NOMO-1 treated with dmso at 0.1 percent for 144 hours (cell line): ENCODE measurements at regions not wholly inside any gene's neighbourhood (a gene's known extent, or its start where the extent isn't known, plus 50 kb on each side); places are given as distances from the start of the nearest gene placed in this dataset.
"Not testable (repeated sequence)": the region's sequence is repeated elsewhere in the genome, so short reads cannot be mapped to it uniquely, and the experiment has no call there.

Experiments used
- DNase-seq: peaks from one replicate; lab custom pipeline; 2025; ENCODE audit not compliant: unreplicated experiment; lab: John Stamatoyannopoulos, UW

- no peak for DNase-seq
These were observed 92.3 kb upstream of the ZNF438 start for GRCh38 chr10:31123946-31124345.

GRCh38 chr10:31124852-31125251, 93.2 kb upstream of the ZNF438 start:
- DNase-seq, result no peak

GRCh38 chr10:31125789-31126188, 94.1 kb upstream of the ZNF438 start:
- DNase-seq, result no peak

GRCh38 chr10:31126593-31126992, 94.9 kb upstream of the ZNF438 start:
- DNase-seq, result no peak

- DNase-seq, result no peak
These were observed 96.9 kb upstream of the ZNF438 start for GRCh38 chr10:31128536-31128935.

GRCh38 chr10:31129271-31129670, 97.6 kb upstream of the ZNF438 start:
- DNase-seq, result no peak

- no peak for DNase-seq
These were observed 98.3 kb upstream of the ZNF438 start for GRCh38 chr10:31129880-31130405.

- DNase-seq, result no peak
These were observed 98.7 kb upstream of the ZNF438 start for GRCh38 chr10:31130406-31130805.

- DNase-seq, result no peak
These were observed 99.6 kb upstream of the ZNF438 start for GRCh38 chr10:31131251-31131650.

GRCh38 chr10:31132681-31133244, 101.1 kb upstream of the ZNF438 start:
- DNase-seq, result no peak

- DNase-seq, result no peak
These were observed 101.7 kb upstream of the ZNF438 start for GRCh38 chr10:31133251-31133791.

GRCh38 chr10:31133792-31134310, 102.2 kb upstream of the ZNF438 start:
- DNase-seq, result peak; percentile 53

- DNase-seq, result no peak
These were observed 102.8 kb upstream of the ZNF438 start for GRCh38 chr10:31134311-31134952.

- DNase-seq, result no peak
These were observed 103.5 kb upstream of the ZNF438 start for GRCh38 chr10:31135171-31135570.

- DNase-seq, result not testable (repeated sequence)
These were observed 104.1 kb upstream of the ZNF438 start for GRCh38 chr10:31135791-31136190.

GRCh38 chr10:31136386-31136785, 104.7 kb upstream of the ZNF438 start:
- no peak for DNase-seq

- DNase-seq, result no peak
These were observed 105.5 kb upstream of the ZNF438 start for GRCh38 chr10:31136930-31137885.

GRCh38 chr10:31138026-31138553, 106.4 kb upstream of the ZNF438 start:
- no peak for DNase-seq

GRCh38 chr10:31139497-31139896, 107.8 kb upstream of the ZNF438 start:
- no peak for DNase-seq

GRCh38 chr10:31140716-31141115, 109.1 kb upstream of the ZNF438 start:
- no peak for DNase-seq

GRCh38 chr10:31142026-31142425, 110.4 kb upstream of the ZNF438 start:
- DNase-seq, result no peak
